GM21526 (cell line): ENCODE measurements at regions not wholly inside any gene's neighbourhood (a gene's known extent, or its start where the extent isn't known, plus 50 kb on each side); places are given as distances from the start of the nearest gene placed in this dataset.

Experiments
- ATAC-seq: cut with Tn5 transposase; IDR thresholded peaks from one replicate; pipeline ENCODE4 v1.9.1; 2021; ENCODE audit warnings: moderate library complexity; ENCODE audit not compliant: unreplicated experiment, low FRiP score

GRCh38 chrX:9147086-9147485 lies 113.2 kb upstream of the FAM9B start:
- no peak for ATAC-seq

GRCh38 chrX:9147726-9148125 lies 113.8 kb upstream of the FAM9B start:
- ATAC-seq = no peak

- ATAC-seq = no peak
Observed at GRCh38 chrX:9148615-9149399, 114.9 kb upstream of the FAM9B start.

GRCh38 chrX:9149501-9150245 lies 115.7 kb upstream of the FAM9B start:
- no peak for ATAC-seq

GRCh38 chrX:9151772-9152307 lies 117.9 kb upstream of the FAM9B start:
- no peak for ATAC-seq

GRCh38 chrX:9153300-9153699 lies 119.4 kb upstream of the FAM9B start:
- no peak for ATAC-seq

GRCh38 chrX:9158611-9159010 lies 124.7 kb upstream of the FAM9B start:
- no peak for ATAC-seq

- ATAC-seq = no peak
Observed at GRCh38 chrX:9160698-9161329, 126.9 kb upstream of the FAM9B start.

GRCh38 chrX:9162698-9163097 lies 128.8 kb upstream of the FAM9B start:
- no peak for ATAC-seq

GRCh38 chrX:9163214-9163709 lies 129.3 kb upstream of the FAM9B start:
- no peak for ATAC-seq

GRCh38 chrX:9164086-9164485 lies 130.2 kb upstream of the FAM9B start:
- ATAC-seq = no peak

GRCh38 chrX:9164533-9165426 lies 130.9 kb upstream of the FAM9B start:
- ATAC-seq = no peak

GRCh38 chrX:9166584-9166944 lies 132.6 kb upstream of the FAM9B start:
- no peak for ATAC-seq

GRCh38 chrX:9171841-9172463 lies 138.0 kb upstream of the FAM9B start:
- no peak for ATAC-seq

- no peak for ATAC-seq
Observed at GRCh38 chrX:9172464-9172850, 138.5 kb upstream of the FAM9B start.

GRCh38 chrX:9180623-9181022 lies 146.7 kb upstream of the FAM9B start:
- ATAC-seq = no peak

GRCh38 chrX:9182041-9182440 lies 148.1 kb upstream of the FAM9B start:
- ATAC-seq = no peak

- ATAC-seq = no peak
Observed at GRCh38 chrX:9183481-9183880, 149.6 kb upstream of the FAM9B start.

GRCh38 chrX:9184211-9184610 lies 150.3 kb upstream of the FAM9B start:
- ATAC-seq = no peak

- no peak for ATAC-seq
Observed at GRCh38 chrX:9188117-9188516, 154.2 kb upstream of the FAM9B start.
